ENCODE measurements at regions not wholly inside any gene's neighbourhood (a gene's known extent, or its start where the extent isn't known, plus 50 kb on each side); places are given as distances from the start of the nearest gene placed in this dataset.
A peak's percentile ranks its signal among the peaks of the same experiment; 100 is the strongest.

- Histone ChIP-seq H3K27ac (ENCODE audit: low read depth in 1 of 2, low read length in 2 of 2) (no peak overlapping the region), H3K9me3 (ENCODE audit: control insufficient read depth in 4 of 4, low read length in 3 of 4) (peaks cover 0 to 6% (median 0%) of the 10 kb centered on the region in 4 donors), H3K4me3 (ENCODE audit: low read depth in 1 of 3, low read length in 3 of 3) (no peak overlapping the region), H3K36me3 (ENCODE audit: control insufficient read depth in 4 of 4, insufficient read depth in 3 of 4, low read depth in 1 of 4, low read length in 3 of 4) (no peaks in the 10 kb centered on the region), H3K9ac (ENCODE audit: low read depth in 1 of 2, low read length in 2 of 2) (peak overlapping the region in 1 of 2 donors; percentile 35), H3K4me1 (ENCODE audit: control insufficient read depth in 4 of 4, insufficient read depth in 4 of 4, low read length in 3 of 4) (peaks cover 0 to 7% (median 0%) of the 10 kb centered on the region in 4 donors), H3K27me3 (ENCODE audit: control insufficient read depth in 4 of 4, insufficient read depth in 4 of 4, low read length in 3 of 4) (no peaks in the 10 kb centered on the region)
- no peak for DNase-seq (ENCODE audit: low spot score)
- 47% methylated on average over 2 of the region's 2 CpGs for whole genome bisulfite sequencing
- TF ChIP-seq NR2F2 (IDR thresholded peaks at IDR 0.05) = peak; percentile 62
- TF ChIP-seq RAD21 (IDR thresholded peaks at IDR 0.05) = no peak
- TF ChIP-seq YY1 (IDR thresholded peaks at IDR 0.05) = no peak
- no peak for TF ChIP-seq MAX (IDR thresholded peaks at IDR 0.05)
- TF ChIP-seq RXRA (IDR thresholded peaks at IDR 0.05) = no peak
- TF ChIP-seq SP1 (IDR thresholded peaks at IDR 0.05) = no peak
Observed at GRCh38 chr9:73022353-73022752, 69.5 kb upstream of the ALDH1A1 start.

GRCh38 chr9:73020877-73021276 lies 68.0 kb upstream of the ALDH1A1 start:
- H3K9ac ChIP-seq (ENCODE audit: low read depth in 1 of 2, low read length in 2 of 2) = no peak overlapping the region
- WGBS = 66% methylated on average over 3 of the region's 3 CpGs

GRCh38 chr9:73014011-73014410 lies 61.2 kb upstream of the ALDH1A1 start:
- H3K9ac ChIP-seq (ENCODE audit: low read depth in 1 of 2, low read length in 2 of 2) = no peak overlapping the region
- no peak for TF ChIP-seq HNF4G (IDR thresholded peaks at IDR 0.05)
- no peak for TF ChIP-seq RAD21 (IDR thresholded peaks at IDR 0.05)
- TF ChIP-seq HNF4A (conservative IDR thresholded peaks at IDR 0.05) = no peak
- no peak for TF ChIP-seq ZBTB33 (IDR thresholded peaks at IDR 0.05)
- no peak for TF ChIP-seq NR2F2 (IDR thresholded peaks at IDR 0.05)
- TF ChIP-seq FOXA1 (IDR thresholded peaks at IDR 0.05) = no peak
- no peaks in the 10 kb centered on the region for H3K27me3 ChIP-seq (ENCODE audit: control insufficient read depth in 4 of 4, insufficient read depth in 4 of 4, low read length in 3 of 4)
- H3K27ac ChIP-seq (ENCODE audit: low read depth in 1 of 2, low read length in 2 of 2) = no peak overlapping the region
- peaks cover 0 to 2% (median 0%) of the 10 kb centered on the region in 4 donors for H3K4me1 ChIP-seq (ENCODE audit: control insufficient read depth in 4 of 4, insufficient read depth in 4 of 4, low read length in 3 of 4)
- H3K36me3 ChIP-seq (ENCODE audit: control insufficient read depth in 4 of 4, insufficient read depth in 3 of 4, low read depth in 1 of 4, low read length in 3 of 4) = no peaks in the 10 kb centered on the region
- H3K9me3 ChIP-seq (ENCODE audit: control insufficient read depth in 4 of 4, low read length in 3 of 4) = peaks cover 0 to 6% (median 0%) of the 10 kb centered on the region in 4 donors
- no peak overlapping the region for H3K4me3 ChIP-seq (ENCODE audit: low read depth in 1 of 3, low read length in 3 of 3)
- DNase-seq (ENCODE audit: low spot score) = no peak

More at GRCh38 chr9:73020877-73021276, 68.0 kb upstream of the ALDH1A1 start:
- Histone ChIP-seq H3K4me1 (ENCODE audit: control insufficient read depth in 4 of 4, insufficient read depth in 4 of 4, low read length in 3 of 4) (peaks cover 0 to 7% (median 0%) of the 10 kb centered on the region in 4 donors), H3K4me3 (ENCODE audit: low read depth in 1 of 3, low read length in 3 of 3) (no peak overlapping the region), H3K9me3 (ENCODE audit: control insufficient read depth in 4 of 4, low read length in 3 of 4) (peaks cover 0 to 6% (median 0%) of the 10 kb centered on the region in 4 donors), H3K27ac (ENCODE audit: low read depth in 1 of 2, low read length in 2 of 2) (no peak overlapping the region), H3K36me3 (ENCODE audit: control insufficient read depth in 4 of 4, insufficient read depth in 3 of 4, low read depth in 1 of 4, low read length in 3 of 4) (no peaks in the 10 kb centered on the region), H3K27me3 (ENCODE audit: control insufficient read depth in 4 of 4, insufficient read depth in 4 of 4, low read length in 3 of 4) (no peaks in the 10 kb centered on the region)
- DNase-seq (ENCODE audit: low spot score) = no peak
- TF ChIP-seq RAD21 (IDR thresholded peaks at IDR 0.05) (peak in 1 of 2 donors; percentile 4), CTCF (IDR thresholded peaks at IDR 0.05; ENCODE audit: low read depth, low read length, missing input control) (no peak), HNF4G (IDR thresholded peaks at IDR 0.05) (no peak), GABPA (IDR thresholded peaks at IDR 0.05 in 1 of 2, conservative IDR thresholded peaks at IDR 0.05 in 1 of 2) (no peak)

All from liver (tissue), 8 donors.